PC-9 (cell line): ENCODE measurements at regions not wholly inside any gene's neighbourhood (a gene's known extent, or its start where the extent isn't known, plus 50 kb on each side); places are given as distances from the start of the nearest gene placed in this dataset.

Source experiments
- BruUV-seq: library from RNA; stranded (reverse); fragments of 400-500 nt; replicated peaks from 2 replicates; lab custom pipeline; 2021; lab: Mats Ljungman, UMichigan
- CTCF ChIA-PET: fragments of 300-600 bp; sonication (Branson Sonifier 250); formaldehyde crosslinking; loops from one replicate; lab custom pipeline; 2022; ENCODE audit warnings: antibody characterized with exemption; lab: Charles Lee
- POLR2A ChIA-PET: fragments of 300-600 bp; sonication (Branson Sonifier 250); formaldehyde crosslinking; loops from one replicate; lab custom pipeline; 2022; ENCODE audit warnings: antibody characterized with exemption; ENCODE audit not compliant: unreplicated experiment; lab: Charles Lee
- DNase-seq, 2 experiments: peaks; one replicate each; pipeline versions ENCODE4 v3.0.0 to v3.0.0-alpha.2; 2015 to 2022; ENCODE audit warnings: mixed read lengths in 1 of 2
- H2AFZ ChIP-seq: fragments of 200-600 bp; sonication (generic); 2 replicates; pipeline ENCODE4 v1.8.1; 2017; ENCODE audit warnings: antibody characterized with exemption
- H3F3A ChIP-seq: fragments of 200-600 bp; sonication (generic); 2 replicates; pipeline ENCODE4 v1.8.1; 2017; ENCODE audit warnings: antibody characterized with exemption, mild to moderate bottlenecking, low read depth; ENCODE audit not compliant: insufficient read depth
- H3K27ac ChIP-seq: fragments of 200-600 bp; sonication (generic); 2 replicates; pipeline ENCODE4 v1.6.1; 2016; ENCODE audit warnings: mixed run types
- H3K27me3 ChIP-seq: fragments of 200-600 bp; sonication (generic); 2 replicates; pipeline ENCODE4 v1.6.1; 2016; ENCODE audit warnings: low read depth, mixed run types; ENCODE audit not compliant: insufficient read depth
- H3K36me3 ChIP-seq: fragments of 200-600 bp; sonication (generic); 2 replicates; pipeline ENCODE4 v1.6.1; 2016; ENCODE audit warnings: low read depth, mixed run types
- H3K4me1 ChIP-seq: fragments of 200-600 bp; sonication (generic); replicated peaks from 2 replicates; pipeline ENCODE4 v1.6.1; 2016; ENCODE audit warnings: mixed run types; ENCODE audit not compliant: insufficient read depth
- H3K4me2 ChIP-seq: fragments of 200-600 bp; sonication (generic); 2 replicates; pipeline ENCODE4 v1.6.1; 2017; ENCODE audit warnings: mixed run types
- H3K4me3 ChIP-seq: fragments of 200-600 bp; sonication (generic); 2 replicates; pipeline ENCODE4 v1.6.1; 2016; ENCODE audit warnings: mixed run types
- H3K79me2 ChIP-seq: fragments of 200-600 bp; sonication (generic); 2 replicates; pipeline ENCODE4 v1.6.1; 2017; ENCODE audit warnings: low read depth, mixed run types
- H3K9me2 ChIP-seq: fragments of 200-600 bp; sonication (generic); 2 replicates; pipeline ENCODE4 v1.8.1; 2017; ENCODE audit warnings: mild to moderate bottlenecking; ENCODE audit not compliant: insufficient read depth
- H3K9me3 ChIP-seq: fragments of 200-600 bp; sonication (generic); 2 replicates; pipeline ENCODE4 v1.8.1; 2016; ENCODE audit warnings: low read depth; ENCODE audit not compliant: insufficient read depth
- H4K20me1 ChIP-seq: fragments of 200-600 bp; sonication (generic); 2 replicates; pipeline ENCODE4 v1.8.1; 2017; ENCODE audit not compliant: insufficient read depth
- CTCF ChIP-seq: fragments of 200-600 bp; sonication (generic); conservative IDR thresholded peaks from 2 replicates; pipeline ENCODE4 v1.6.1; 2017; ENCODE audit warnings: mixed run types, antibody characterized with exemption, mild to moderate bottlenecking, moderate library complexity
- EZH2 ChIP-seq: fragments of 200-600 bp; sonication (generic); IDR thresholded peaks from 2 replicates; pipeline ENCODE4 v1.8.0; 2017; ENCODE audit warnings: antibody characterized with exemption, low read depth
- intact Hi-C: fragments of 100-400 bp; cut with micrococcal nuclease; formaldehyde crosslinking; loops from one replicate; pipeline ENCODE4 v1.10.0; 2022; ENCODE audit not compliant: unreplicated experiment

DNA sequence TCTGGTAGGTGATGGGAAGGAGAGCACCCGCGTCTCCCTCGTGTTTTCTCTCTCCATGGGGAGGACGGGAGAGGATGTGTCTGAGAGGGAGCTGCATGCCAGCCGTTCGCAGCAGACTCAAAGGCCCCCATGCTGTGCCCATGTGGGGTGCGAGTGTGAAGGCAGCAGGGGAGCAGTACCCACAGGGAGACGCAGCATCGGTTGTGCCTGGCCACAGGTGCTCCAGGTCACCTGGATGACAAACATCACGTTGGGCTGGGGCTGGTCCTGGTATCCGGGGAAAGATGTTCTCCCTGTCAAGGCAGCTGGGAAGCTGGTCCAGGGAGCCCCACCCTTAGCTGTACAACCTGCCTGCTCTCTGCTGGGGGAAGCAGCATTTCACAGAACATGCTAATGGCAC is 119.5 kb upstream of the SALL3 start:
- intact Hi-C loops: no loop called here
- no peaks in the 10 kb centered on the region for H3K79me2 ChIP-seq
- CTCF ChIA-PET: no interaction called here
- H4K20me1 ChIP-seq: no peaks in the 10 kb centered on the region
- H3F3A ChIP-seq: no peaks in the 10 kb centered on the region
- no peak overlapping the region for H2AFZ ChIP-seq
- no peak overlapping the region for H3K4me2 ChIP-seq
- no peaks in the 10 kb centered on the region for H3K36me3 ChIP-seq
- POLR2A ChIA-PET: no interaction called here
- DNase-seq: no peak
- no TSS peak for BruUV-seq
- no peaks in the 10 kb centered on the region for H3K4me1 ChIP-seq
- H3K27ac ChIP-seq: no peak overlapping the region
- no peaks in the 10 kb centered on the region for H3K9me2 ChIP-seq
- TF ChIP-seq EZH2 (no peak), CTCF (no peak)
- H3K4me3 ChIP-seq: no peak overlapping the region
- peaks cover 85% of the 10 kb centered on the region for H3K27me3 ChIP-seq
- H3K9me3 ChIP-seq: no peaks in the 10 kb centered on the region

- no peaks in the 10 kb centered on the region for H3K9me2 ChIP-seq
- H3K27me3 ChIP-seq: peaks cover 94% of the 10 kb centered on the region
- H3K27ac ChIP-seq: no peak overlapping the region
- H3K4me3 ChIP-seq: no peak overlapping the region
- H3K79me2 ChIP-seq: no peaks in the 10 kb centered on the region
- H2AFZ ChIP-seq: no peak overlapping the region
- TF ChIP-seq CTCF (no peak), EZH2 (no peak)
- no peak for DNase-seq
- H3K9me3 ChIP-seq: no peaks in the 10 kb centered on the region
- H4K20me1 ChIP-seq: no peaks in the 10 kb centered on the region
- H3K4me1 ChIP-seq: no peaks in the 10 kb centered on the region
- POLR2A ChIA-PET: no interaction called here
- no TSS peak for BruUV-seq
- CTCF ChIA-PET: no interaction called here
- H3F3A ChIP-seq: no peaks in the 10 kb centered on the region
- H3K4me2 ChIP-seq: no peak overlapping the region
- H3K36me3 ChIP-seq: no peaks in the 10 kb centered on the region
- intact Hi-C loops: no loop called here
Observed at GRCh38 chr18:78861116-78861515, 118.5 kb upstream of the SALL3 start.

DNA sequence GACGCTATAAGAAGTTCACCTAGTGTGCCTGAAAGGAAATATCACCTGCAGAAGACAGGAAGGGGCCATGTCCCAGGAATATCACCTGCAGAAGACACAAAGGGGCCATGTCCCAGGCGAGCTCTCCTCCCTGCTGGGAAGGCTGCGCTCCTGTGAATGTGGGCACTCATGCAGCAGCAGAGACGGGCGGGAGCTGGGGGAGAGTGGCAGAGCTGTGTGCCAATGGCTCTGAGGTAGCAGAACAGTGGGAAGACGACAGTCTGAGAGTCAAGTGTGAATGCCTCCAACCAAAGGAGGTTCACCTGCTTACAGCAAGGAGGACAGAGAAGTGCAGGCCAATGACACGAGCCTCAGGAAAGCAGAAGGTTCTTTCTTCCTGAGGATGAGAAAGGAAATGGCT is 117.9 kb upstream of the SALL3 start:
- DNase-seq: no peak
- H3K9me3 ChIP-seq: no peaks in the 10 kb centered on the region
- no peak for TF ChIP-seq CTCF
- TF ChIP-seq EZH2: no peak
- H3K4me2 ChIP-seq: no peak overlapping the region
- no peaks in the 10 kb centered on the region for H3K79me2 ChIP-seq
- H3K4me3 ChIP-seq: no peak overlapping the region
- no peaks in the 10 kb centered on the region for H4K20me1 ChIP-seq
- CTCF ChIA-PET: no interaction called here
- H3K36me3 ChIP-seq: no peaks in the 10 kb centered on the region
- H3K27ac ChIP-seq: no peak overlapping the region
- H3K4me1 ChIP-seq: no peaks in the 10 kb centered on the region
- no peaks in the 10 kb centered on the region for H3K9me2 ChIP-seq
- no peak overlapping the region for H2AFZ ChIP-seq
- peaks cover 92% of the 10 kb centered on the region for H3K27me3 ChIP-seq
- no peaks in the 10 kb centered on the region for H3F3A ChIP-seq
- intact Hi-C loops: no loop called here
- POLR2A ChIA-PET: no interaction called here
- no TSS peak for BruUV-seq
